Left cardiac atrium (tissue), 4 donors: ENCODE measurements at regions not wholly inside any gene's neighbourhood (a gene's known extent, or its start where the extent isn't known, plus 50 kb on each side); places are given as distances from the start of the nearest gene placed in this dataset.

ENCODE experiments used
- ATAC-seq, 2 donors: fragments of 200-7000 bp; cut with Tn5 transposase; one replicate each; pipeline ENCODE4 v1.9.1; 2020; ENCODE audit warnings: mild to moderate bottlenecking in 2 of 2, moderate library complexity in 2 of 2
- DNase-seq: peaks from one replicate; pipeline ENCODE4 v3.0.0-alpha.2; 2020
- intact Hi-C, 2 donors: fragments of 100-400 bp; cut with DNase I; formaldehyde crosslinking; loops; one replicate each; pipeline versions ENCODE4 v1.14.1 to v1.15.1; 2022 to 2023
- donor health status: DM: no; HTN: yes; CAD: no.
- donor health status: DM: no; HTN: yes; CAD: no; lungs with severe emphysema.
- donor health status: DM: yes; HTN: yes; CAD: no.
- donor health status: Dilated cardiomyopathy.

DNA sequence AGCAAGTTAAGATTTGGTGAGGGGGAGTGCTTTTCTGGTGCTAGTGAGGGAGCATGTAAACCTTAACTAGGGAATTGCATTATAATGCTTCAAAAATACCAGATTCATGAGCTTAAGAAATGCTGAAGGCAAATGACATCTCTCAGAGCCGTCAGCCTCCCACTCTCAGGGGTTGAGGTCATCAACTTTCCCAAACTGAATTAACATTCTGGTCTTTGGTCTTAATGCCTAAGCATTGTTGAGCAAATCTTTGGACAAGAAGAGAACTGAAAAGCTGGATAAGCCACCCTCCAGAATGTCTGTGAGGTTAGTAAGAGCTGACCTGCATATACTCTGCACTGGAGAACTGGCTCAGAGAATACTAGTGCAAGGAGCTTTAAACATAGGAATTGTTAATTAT, 124.9 kb upstream of the GAP43 start:
- DNase-seq: no peak
- ATAC-seq: no peak
- intact Hi-C loops: no loop called here

DNA sequence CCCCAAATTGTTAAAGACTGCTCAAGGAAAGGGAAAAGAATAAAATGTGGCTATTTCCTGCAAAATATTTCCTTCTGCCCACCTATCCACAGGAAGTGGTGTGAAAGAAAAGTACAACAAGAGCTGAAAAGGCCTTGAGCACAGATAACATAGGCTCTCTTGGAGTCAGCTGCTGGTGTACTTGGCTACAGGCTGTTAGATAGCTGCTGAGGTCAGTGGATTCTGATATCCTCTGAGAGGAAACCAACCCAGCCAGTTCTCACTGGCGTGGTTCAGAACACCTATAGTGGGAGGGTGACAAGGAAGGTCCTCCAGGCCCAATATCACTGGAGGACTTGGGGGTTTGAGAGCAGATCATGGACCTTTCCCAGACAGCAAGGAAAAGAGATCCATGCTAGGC, 124.4 kb upstream of the GAP43 start:
- DNase-seq: no peak
- intact Hi-C loops: no loop called here
- ATAC-seq: peak; percentile 55 to 65

DNA sequence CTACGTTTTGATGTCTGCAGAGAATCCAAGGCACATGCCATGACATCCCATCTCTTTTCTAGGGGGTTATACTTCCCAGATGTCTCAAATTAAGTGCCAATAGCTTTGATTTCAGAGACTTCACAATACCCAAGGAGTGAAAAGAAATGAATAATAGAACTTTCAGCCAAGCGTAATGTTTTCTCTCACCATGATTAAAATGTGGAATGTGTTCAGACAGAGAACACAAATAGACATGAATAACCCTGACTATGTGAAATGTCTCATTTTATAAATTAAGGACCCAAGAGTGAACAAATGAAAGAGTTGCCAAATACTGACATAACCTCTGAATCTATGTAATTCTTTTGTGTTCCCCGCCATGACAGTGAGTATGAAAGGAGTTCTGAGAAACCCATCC, 123.6 kb upstream of the GAP43 start:
- ATAC-seq (no peak), DNase-seq (no peak)
- intact Hi-C loops: no loop called here

DNA sequence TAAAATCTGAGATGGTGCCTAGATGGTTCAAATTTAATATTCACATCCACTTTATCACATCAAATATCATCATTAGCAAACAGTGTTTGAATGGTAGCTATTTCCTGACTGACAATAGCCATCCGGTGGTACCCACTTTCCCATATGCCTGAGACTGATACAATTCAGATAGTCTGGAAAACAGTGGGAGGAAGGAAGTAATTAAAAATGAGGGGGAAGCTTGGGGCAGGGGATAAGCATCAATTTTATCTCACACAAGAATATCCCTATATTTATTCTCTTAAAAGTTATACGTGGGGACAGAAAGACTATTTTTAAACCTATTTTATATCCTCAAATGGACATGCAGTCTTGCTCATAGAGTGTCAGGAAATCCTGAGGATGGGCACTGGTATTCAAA, 122.5 kb upstream of the GAP43 start:
- intact Hi-C loops: no loop called here
- DNase-seq: no peak
- ATAC-seq: no peak

DNA sequence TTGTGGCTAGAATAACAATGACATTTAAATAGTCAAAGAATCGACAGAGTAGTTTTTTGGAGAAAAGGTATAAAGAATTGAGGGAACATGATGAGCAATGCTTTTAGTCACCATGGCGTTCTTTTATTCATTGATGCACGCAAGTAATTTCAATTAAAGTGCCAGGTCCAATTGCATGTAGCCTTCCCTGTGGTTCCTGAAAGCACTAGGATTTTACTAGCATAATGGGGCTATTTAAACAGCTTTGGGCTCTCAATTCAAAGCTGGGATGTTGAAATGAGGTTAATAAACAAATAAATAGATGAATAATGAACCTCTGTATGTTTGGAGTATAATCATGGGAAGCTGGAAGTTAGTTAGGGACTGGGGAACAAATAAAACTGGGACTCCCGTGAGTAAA, 121.2 kb upstream of the GAP43 start:
- intact Hi-C loops: no loop called here
- DNase-seq (no peak), ATAC-seq (no peak)

DNA sequence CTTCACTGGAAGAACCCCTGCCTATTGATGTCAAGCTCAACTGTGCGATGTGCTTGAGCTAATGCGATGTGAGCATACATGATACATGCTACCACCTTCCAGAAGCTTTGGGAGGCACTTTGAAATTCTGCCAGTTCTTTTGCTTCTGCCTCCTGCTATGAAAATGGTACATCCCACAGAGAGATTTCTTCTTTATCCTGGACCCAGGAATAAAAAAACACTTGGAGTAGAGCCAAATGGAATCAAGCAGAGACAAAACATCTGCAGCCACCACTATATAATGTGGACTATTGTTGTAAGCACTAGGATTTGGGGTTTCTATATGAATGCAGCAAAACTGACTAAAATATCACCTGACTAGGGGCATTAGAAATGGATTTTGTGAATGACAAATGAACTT, 119.9 kb upstream of the GAP43 start:
- DNase-seq: no peak
- no peak for ATAC-seq
- intact Hi-C loops: no loop called here

DNA sequence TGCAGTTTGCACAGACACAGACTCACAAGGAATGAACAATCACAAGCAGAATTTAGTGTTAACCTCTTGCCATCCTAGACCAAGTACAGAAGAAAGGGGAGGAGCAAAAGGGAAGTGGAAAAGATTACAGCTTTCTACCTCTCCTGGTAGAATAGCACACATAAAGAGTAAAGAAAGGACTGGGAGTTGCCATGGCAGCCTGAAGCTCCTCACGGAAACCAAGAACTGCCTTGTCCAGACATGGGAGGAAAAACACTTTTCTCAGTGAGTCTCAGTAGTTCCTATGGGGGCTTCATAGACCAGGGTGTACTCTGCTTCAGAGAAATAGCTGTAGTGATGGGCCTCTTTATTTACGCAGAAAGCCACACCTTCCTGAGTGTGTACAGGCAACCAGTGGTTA, 114.7 kb upstream of the GAP43 start:
- DNase-seq: no peak
- ATAC-seq: no peak
- intact Hi-C loops: no loop called here

DNA sequence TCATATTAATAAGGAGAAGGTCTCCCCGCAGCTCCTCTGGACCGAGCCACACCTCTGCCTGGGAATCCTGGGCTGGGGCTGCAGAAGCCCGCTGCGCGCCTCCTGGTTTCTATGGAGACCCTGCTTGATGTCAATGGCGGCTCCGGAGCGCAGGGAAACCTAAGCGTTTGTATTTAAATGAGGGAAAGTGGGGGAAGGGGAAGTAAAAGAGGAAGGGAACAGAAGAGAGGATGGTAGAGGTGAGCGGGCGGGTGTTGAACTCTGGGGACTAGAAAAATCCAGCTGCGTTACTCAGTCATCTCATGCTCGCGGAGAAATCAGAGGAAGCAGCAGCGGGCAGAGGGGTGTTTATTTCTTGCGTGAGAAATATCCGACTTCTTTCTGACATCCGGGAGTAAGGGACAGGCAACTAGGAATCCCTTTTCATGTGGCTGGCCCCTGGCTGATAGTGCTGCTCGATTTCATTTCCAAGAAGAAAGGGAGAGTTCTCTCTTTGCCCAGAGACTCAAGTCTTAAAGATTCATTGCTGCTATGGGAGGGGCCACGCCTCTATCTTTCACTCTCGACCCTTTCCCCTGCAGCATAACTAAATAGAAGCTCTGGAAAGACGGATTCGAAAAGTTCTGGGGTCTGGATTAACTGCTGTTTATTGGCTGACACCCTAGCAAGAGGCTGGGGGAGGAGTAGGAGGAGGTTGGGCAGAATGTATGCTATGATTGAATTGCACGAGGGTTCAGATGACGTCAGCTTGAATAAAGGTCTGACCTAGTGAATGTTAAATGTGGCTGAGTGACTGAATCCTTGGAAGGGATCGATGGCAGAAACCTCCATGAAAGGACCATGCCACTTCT, 110.5 kb upstream of the GAP43 start:
- intact Hi-C loops: loop anchor here in 1 of 2 donors (5.0 kb wide), 1 partner anchor 270 kb away; no protein-coding TSS in a partner anchor
- peak; percentile 50 to 79 for ATAC-seq
- peak; percentile 38 for DNase-seq

DNA sequence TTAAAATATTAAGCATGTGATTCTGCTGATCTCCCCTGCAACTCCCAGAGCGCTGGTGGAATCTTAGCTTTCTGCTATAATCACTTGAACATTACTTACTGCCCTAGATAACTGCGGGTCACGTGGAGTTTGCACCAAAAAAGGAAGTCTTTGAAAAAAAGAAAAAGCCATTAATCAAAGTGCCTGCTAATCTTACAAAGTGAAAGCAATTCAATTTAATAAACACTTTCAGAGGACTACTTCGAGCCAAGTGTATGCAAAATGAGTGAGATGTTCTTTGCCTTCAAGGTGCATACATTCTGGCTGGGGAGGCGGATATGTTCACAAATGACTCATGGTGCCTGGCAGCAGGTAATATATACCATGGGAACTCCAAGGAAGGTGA, 109.9 kb upstream of the GAP43 start:
- intact Hi-C loops: loop anchor here in 1 of 2 donors (5.0 kb wide), 1 partner anchor 271 kb away; no protein-coding TSS in a partner anchor
- ATAC-seq: peak; percentile 38 to 47
- no peak for DNase-seq

DNA sequence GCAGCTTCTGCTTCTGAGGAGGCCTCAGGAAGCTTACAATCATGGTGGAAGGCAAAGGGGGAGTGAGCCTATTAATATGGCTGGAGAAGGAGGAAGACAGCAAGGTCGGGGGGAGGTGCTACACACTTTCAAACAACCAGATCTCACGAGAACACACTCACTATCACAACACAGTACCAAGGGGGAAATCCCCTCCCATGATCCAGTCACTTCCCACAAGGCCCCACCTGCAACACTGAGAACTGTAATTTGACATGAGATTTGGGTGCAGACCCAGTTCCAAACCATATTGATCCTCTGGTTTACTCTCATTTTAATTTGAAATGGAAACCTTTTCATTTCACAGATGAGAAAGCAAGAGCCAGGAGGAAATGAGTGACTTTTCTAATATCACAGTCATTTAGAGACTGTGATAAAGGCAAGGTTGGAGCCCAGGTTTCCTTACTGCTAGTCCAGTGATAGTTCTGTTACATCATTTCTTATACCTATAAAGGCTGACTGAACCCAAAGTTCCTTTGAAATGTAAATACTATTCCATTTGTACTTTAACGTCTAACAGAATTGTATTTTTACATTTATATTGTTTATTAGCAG, 105.8 kb upstream of the GAP43 start:
- ATAC-seq: no peak
- intact Hi-C loops: no loop called here
- DNase-seq: no peak

DNA sequence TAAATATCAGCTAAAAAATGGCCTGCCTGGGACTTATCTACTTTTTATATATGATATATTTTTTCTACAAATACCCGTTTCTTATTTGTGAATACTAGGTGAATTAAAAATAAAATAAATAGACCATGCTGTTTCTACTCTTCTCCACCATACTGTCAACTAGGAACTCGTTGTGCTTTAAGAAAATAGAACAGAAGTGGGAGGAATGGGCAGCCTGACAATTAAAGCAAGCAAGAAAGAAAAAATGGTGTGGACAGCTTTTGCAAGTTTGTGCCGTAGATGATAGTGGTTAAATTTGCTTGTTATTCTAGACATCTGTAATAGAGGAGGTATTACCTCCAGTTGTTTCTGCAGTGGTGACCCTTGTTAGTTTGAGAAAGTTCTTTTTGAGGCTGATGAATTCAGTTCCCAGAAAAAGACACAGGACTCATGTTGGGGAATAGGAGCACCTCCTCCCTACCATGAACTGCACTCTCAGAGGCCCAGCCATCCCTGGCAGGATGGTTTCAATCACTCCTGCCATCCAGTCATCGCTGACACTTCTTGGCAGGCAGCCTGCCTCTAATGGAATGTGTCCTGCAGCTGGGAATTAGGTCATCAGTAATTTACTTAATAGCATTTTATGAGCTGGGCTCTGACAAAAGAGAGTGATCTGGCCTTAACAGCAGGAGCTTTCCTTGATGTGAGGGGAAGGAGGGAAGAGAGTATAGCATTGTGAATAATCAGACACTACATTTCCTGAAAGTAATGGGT, 105.0 kb upstream of the GAP43 start:
- intact Hi-C loops: no loop called here
- ATAC-seq (peak; percentile 96 to 97), DNase-seq (peak; percentile 83)

DNA sequence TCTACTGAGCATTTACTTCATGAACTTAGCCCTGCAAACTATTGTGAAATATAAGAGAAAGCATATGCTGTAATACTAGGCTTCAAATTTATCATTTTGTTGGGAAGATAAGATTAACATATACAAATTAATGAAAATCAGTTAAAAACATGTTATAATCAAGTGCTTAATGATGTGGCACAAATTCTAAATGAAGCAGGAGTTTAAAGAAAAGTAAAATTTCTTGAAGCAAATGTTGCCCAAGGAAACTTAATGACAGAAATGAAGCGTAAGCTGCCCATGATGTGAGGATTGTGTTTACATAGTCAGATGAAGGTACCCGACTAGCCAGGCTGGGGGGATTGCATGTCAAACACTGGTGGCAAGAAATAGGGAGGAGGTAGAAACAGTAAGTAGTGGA, 103.1 kb upstream of the GAP43 start:
- intact Hi-C loops: no loop called here

DNA sequence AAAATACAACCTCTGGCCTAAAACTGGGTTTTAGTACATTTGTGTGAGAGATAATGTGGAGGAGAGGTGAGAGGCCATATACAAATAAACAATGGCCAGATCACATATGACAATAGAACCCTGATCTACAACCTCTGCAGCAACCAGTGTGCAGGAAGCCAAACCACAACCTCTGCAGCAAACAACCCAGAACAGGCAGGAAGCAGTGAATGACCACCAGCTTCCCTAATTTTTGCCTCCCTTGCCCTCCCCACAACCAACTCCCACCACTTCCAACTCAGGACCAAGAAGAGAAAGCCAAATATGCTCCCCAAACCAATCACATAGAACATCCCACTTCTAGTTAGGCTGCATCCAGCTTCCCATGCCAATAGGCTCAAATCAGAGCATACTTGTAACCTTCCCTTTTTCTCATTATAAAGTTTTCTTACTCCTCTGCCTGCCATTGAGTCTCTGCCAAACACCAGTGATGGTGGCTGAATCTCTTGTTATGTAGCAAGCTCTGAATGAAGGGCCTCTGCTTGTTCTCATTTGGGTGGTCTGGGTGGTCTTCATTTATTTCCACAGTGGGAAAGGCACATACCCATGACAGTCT, 102.6 kb upstream of the GAP43 start:
- DNase-seq (no peak), ATAC-seq (no peak)
- intact Hi-C loops: no loop called here

More for the DNA sequence above, 103.1 kb upstream of the GAP43 start:
- DNase-seq (no peak), ATAC-seq (no peak)

DNA sequence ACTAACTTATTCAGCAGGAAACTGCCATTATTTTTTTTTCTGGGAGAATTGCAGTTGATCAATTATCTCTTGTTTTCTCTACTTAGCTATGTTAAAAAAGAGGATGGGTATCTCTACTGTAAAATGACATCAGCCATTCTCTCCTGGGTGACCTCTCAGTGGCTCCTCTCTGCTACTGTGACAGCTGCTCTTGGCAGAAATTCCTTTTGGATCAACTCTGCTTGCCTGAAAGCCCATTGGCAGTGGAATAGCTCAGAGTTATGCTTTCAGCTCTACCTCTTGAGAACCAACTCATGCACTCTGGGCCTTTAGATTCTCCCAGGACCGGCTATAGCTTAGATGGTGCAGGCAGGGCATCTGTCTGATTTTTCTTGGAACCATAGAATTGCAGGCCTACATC, 99.9 kb upstream of the GAP43 start:
- intact Hi-C loops: no loop called here
- ATAC-seq (peak; percentile 86), DNase-seq (no peak)

DNA sequence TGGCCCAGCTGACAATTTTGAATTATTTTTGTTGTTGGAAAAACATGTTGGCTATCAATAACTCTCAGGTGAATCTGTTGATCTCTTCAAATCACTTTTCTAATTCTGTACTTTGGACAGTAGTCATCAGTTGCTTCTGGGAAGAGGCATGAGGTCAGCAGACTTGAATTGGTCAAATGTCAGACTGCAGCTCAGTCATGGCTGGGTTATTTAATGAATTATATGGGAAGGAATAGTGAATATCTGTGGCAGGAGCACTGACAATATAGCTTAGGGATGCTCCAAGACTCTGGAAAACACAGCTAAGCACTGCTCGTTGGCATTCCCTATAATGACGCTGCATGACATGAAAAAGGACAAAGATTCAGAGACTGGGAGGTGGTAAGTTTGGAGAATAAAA, 98.8 kb upstream of the GAP43 start:
- intact Hi-C loops: no loop called here
- DNase-seq (no peak), ATAC-seq (no peak)

DNA sequence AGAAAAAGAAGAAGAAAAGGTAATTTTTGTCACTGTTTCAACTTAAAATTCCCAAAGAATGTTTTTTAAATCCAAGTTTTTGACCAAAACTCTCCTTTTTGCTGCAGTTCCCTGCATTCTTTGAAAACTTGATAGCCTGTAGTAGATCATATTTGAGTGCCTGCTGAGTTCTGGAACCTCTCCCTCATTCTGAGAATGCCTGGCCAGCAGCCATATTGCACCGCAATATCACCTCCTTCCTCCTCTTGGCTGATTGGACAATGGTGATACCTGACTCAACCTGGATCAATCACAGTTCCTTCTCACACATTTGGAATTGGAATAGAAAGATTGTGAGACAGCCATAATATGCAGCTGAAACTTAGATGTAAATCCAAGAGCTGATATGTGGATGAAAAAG, 97.6 kb upstream of the GAP43 start:
- intact Hi-C loops: no loop called here
- DNase-seq (no peak), ATAC-seq (peak in 1 of 2 donors; percentile 48)

DNA sequence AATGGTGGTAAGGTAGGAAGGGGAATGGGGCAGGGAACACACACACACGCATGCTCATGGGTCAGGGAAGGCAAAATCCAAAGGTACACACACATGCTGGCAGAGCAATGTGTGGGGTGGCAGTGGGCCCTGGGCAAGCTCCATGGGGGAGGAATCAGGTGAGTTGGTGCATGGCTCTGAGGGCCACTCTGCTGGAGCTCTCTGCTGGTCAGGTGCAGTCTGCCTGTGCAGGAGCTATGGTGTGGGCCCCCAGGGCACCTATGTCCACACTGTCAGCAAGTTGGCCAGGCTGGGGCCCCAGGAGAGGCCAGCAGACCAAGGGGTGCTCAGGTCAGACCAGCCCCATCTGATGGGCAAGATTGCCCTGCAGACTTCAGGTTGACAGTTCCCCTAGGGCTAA, 90.1 kb upstream of the GAP43 start:
- DNase-seq (no peak), ATAC-seq (no peak)
- intact Hi-C loops: no loop called here

DNA sequence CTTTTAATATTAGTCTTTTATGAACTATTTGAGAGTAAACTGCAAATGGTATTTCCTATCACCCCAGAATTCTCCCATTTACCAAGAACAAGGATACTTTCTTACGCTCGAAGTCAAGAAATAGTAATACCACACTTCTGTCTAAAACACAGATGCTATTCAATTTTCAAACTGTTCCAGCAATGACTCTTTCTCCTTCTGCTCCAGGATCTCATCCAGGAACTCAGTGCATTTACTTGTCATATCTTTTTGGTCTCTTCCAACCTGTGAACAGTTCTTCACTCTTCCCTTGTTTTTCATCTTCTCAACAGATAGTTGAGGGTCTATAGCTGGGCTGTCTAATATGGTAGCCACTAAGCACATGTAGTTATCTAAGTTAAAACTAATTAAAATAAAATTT, 87.1 kb upstream of the GAP43 start:
- DNase-seq (no peak), ATAC-seq (no peak)
- intact Hi-C loops: no loop called here

DNA sequence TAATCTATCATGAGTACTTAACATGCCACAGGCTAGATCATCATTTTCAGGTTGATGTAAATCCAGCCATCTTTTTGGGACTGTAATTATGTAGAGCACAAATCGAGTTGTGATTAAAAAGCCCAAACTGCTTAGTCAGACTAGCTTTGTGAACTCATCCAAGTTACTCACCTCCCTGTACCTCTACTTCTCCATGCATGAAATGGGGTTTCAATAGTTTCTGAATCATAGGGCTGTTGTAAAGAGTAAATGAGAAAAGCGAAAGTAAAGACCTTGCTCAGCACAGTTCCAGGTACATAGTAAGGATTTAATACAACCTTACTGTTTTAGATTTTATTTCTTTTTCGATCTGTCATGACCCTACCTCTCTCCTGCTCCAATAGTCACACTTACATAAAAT, 85.6 kb upstream of the GAP43 start:
- intact Hi-C loops: no loop called here
- no peak for DNase-seq
- no peak for ATAC-seq

DNA sequence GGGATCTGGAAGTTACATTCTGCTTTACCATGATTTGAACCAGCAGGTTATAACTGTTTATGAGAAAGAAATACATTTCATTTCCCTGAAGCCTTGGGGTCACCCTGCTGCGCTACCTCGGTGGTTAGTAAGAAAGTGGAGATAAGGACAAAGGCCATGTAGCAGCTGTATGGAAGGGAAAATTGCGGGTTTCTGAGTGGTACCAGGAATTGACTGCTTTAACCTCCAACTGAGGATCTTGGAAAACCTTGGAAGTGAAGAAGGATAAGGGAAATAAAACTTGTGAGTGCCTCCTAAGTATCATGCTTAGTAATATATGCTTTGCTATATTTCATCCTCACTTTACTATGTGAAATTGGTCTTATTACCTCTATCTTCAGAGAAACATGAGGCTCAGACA, 76.1 kb upstream of the GAP43 start:
- no peak for ATAC-seq
- DNase-seq: no peak
- intact Hi-C loops: no loop called here
